ENCODE measurements at regions not wholly inside any gene's neighbourhood (a gene's known extent, or its start where the extent isn't known, plus 50 kb on each side); places are given as distances from the start of the nearest gene placed in this dataset.

- DNase-seq (ENCODE audit: low read depth), result no peak
- no peak for TF ChIP-seq CTCF (IDR thresholded peaks at IDR 0.05; ENCODE audit: low read depth, low read length, missing control alignments)
- H3K4me3 ChIP-seq (ENCODE audit: low read depth, low read length), result no peak overlapping the region
These were observed 556.5 kb downstream of the MN1 start for GRCh38 chr22:27245056-27245455.

GRCh38 chr22:27246558-27246957, 555.0 kb downstream of the MN1 start:
- no peak for DNase-seq (ENCODE audit: low read depth)
- TF ChIP-seq CTCF (IDR thresholded peaks at IDR 0.05; ENCODE audit: low read depth, low read length, missing control alignments), result no peak
- H3K4me3 ChIP-seq (ENCODE audit: low read depth, low read length), result no peak overlapping the region

GRCh38 chr22:27247701-27248434, 553.7 kb downstream of the MN1 start:
- no peak for DNase-seq (ENCODE audit: low read depth)
- H3K4me3 ChIP-seq (ENCODE audit: low read depth, low read length), result no peak overlapping the region
- no peak for TF ChIP-seq CTCF (IDR thresholded peaks at IDR 0.05; ENCODE audit: low read depth, low read length, missing control alignments)

GRCh38 chr22:27250418-27250817, 551.1 kb downstream of the MN1 start:
- no peak overlapping the region for H3K4me3 ChIP-seq (ENCODE audit: low read depth, low read length)
- DNase-seq (ENCODE audit: low read depth), result no peak
- no peak for TF ChIP-seq CTCF (IDR thresholded peaks at IDR 0.05; ENCODE audit: low read depth, low read length, missing control alignments)

- TF ChIP-seq CTCF (IDR thresholded peaks at IDR 0.05; ENCODE audit: low read depth, low read length, missing control alignments), result no peak
- no peak overlapping the region for H3K4me3 ChIP-seq (ENCODE audit: low read depth, low read length)
- DNase-seq (ENCODE audit: low read depth), result no peak
These were observed 550.7 kb downstream of the MN1 start for GRCh38 chr22:27250886-27251285.

GRCh38 chr22:27251563-27251962, 550.0 kb downstream of the MN1 start:
- no peak overlapping the region for H3K4me3 ChIP-seq (ENCODE audit: low read depth, low read length)
- DNase-seq (ENCODE audit: low read depth), result no peak
- no peak for TF ChIP-seq CTCF (IDR thresholded peaks at IDR 0.05; ENCODE audit: low read depth, low read length, missing control alignments)
